ENCODE measurements at regions not wholly inside any gene's neighbourhood (a gene's known extent, or its start where the extent isn't known, plus 50 kb on each side); places are given as distances from the start of the nearest gene placed in this dataset.
"Not testable (repeated sequence)": the region's sequence is repeated elsewhere in the genome, so short reads cannot be mapped to it uniquely, and the experiment has no call there.

DNA sequence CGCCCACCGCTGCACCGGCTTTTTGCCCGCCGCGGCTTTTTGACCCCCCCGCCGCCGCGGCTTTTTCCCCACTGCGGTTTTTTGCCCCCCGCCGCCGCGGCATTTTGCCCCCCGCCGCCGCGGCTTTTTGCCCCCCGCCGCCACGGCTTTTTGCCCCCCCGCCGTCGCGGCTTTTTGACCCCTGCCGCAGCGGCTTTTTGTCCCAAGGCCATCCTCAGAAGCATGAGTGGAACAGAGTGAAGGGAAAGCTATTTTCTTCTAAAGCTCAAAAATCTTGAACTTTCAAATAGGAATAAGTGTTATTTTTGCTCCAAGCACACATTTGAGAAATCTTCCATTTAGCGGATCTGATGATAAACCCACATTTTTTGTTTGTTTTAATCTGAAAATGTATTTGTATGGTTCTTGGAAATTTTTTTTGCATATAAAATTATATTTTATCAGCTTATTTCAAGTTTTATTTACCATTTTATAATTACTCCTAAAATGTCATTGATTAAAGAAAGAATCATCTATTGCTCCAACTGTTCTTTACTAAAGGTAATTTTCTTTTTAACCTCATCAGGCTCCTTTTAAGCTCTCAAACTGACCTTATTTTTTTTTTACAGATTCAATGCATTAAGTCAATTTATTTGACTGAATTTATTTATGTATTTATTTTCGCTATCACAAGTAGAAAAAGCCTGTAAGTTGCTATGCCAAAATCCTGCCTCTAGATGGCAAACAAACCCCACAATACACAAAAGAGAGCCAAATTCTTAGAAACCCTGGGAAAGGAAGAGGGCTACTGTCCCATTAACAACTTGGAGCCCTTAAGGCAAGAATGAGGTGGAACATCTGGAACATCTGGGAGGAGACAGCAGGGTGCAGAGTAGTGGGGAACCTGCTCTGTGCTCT lies 460.3 kb downstream of the ZNF33B start:
- not testable (repeated sequence) for H3K36me3 ChIP-seq (ENCODE audit: insufficient read depth, low read length); DNase-seq (ENCODE audit: insufficient read length, low spot score, missing footprints); H3K4me1 ChIP-seq (ENCODE audit: insufficient read depth, low read length); H4K20me1 ChIP-seq (ENCODE audit: insufficient read depth, low read length); H3K79me2 ChIP-seq (ENCODE audit: insufficient read depth, low read length); H3K4me2 ChIP-seq (ENCODE audit: insufficient read depth, low read length); H3K4me3 ChIP-seq (ENCODE audit: insufficient read depth, low read length); H3K9me3 ChIP-seq (ENCODE audit: low read depth, low read length); H3K27ac ChIP-seq (ENCODE audit: low read depth, low read length); H3K27me3 ChIP-seq (ENCODE audit: insufficient read depth, low read length); H2AFZ ChIP-seq (ENCODE audit: low read length)
- TF ChIP-seq, protein P1, sequence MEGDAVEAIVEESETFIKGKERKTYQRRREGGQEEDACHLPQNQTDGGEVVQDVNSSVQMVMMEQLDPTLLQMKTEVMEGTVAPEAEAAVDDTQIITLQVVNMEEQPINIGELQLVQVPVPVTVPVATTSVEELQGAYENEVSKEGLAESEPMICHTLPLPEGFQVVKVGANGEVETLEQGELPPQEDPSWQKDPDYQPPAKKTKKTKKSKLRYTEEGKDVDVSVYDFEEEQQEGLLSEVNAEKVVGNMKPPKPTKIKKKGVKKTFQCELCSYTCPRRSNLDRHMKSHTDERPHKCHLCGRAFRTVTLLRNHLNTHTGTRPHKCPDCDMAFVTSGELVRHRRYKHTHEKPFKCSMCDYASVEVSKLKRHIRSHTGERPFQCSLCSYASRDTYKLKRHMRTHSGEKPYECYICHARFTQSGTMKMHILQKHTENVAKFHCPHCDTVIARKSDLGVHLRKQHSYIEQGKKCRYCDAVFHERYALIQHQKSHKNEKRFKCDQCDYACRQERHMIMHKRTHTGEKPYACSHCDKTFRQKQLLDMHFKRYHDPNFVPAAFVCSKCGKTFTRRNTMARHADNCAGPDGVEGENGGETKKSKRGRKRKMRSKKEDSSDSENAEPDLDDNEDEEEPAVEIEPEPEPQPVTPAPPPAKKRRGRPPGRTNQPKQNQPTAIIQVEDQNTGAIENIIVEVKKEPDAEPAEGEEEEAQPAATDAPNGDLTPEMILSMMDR (IDR thresholded peaks at IDR 0.05; ENCODE audit: extremely low read depth, low read depth, low read length): peak; percentile 36

DNA sequence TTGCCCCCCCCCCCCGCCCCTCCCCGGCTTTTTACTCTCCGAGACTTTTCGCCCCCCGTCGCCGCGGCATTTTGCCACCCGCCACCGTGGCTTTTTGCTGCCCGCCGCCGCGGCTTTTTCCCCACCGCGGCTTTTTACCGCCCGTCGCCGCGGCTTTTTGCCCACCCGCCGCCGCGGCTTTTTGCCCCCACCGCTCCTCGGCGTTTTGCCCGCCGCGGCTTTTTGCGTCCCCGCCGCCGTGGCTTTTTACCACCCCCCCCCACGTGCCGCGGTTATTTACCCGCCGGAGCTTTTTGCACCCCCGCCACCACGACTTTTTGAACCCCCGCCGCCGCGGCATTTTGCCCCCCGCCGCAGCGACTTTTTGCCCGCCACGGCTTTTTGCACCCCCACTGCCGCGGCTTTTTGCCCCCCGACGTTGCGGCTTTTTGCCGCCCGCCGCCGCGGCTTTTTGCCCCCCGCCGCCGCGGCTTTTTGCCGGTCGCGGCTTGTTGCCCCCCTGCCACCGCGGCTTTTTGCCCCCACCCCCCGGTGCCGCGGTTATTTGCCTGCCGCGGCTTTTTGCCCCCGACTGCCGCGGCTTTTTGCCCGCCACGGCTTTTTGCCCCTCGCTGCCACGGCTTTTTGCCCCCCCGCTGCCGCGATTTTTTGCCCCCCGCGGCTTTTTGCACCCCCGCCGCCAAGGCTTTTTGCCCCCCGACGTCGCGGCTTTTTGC lies 461.1 kb downstream of the ZNF33B start:
- no peak for DNase-seq (ENCODE audit: insufficient read length, low spot score, missing footprints)
- peaks cover 5% of the 10 kb centered on the region for H3K27me3 ChIP-seq (ENCODE audit: insufficient read depth, low read length)
- H3K27ac ChIP-seq (ENCODE audit: low read depth, low read length): no peak overlapping the region
- H3K36me3 ChIP-seq (ENCODE audit: insufficient read depth, low read length): no peaks in the 10 kb centered on the region
- H4K20me1 ChIP-seq (ENCODE audit: insufficient read depth, low read length): no peaks in the 10 kb centered on the region
- H3K4me2 ChIP-seq (ENCODE audit: insufficient read depth, low read length): no peak overlapping the region
- H3K4me1 ChIP-seq (ENCODE audit: insufficient read depth, low read length): no peaks in the 10 kb centered on the region
- TF ChIP-seq, protein P1 (IDR thresholded peaks at IDR 0.05; ENCODE audit: extremely low read depth, low read depth, low read length): no peak
- no peak overlapping the region for H2AFZ ChIP-seq (ENCODE audit: low read length)
- no peaks in the 10 kb centered on the region for H3K9me3 ChIP-seq (ENCODE audit: low read depth, low read length)
- no peak overlapping the region for H3K4me3 ChIP-seq (ENCODE audit: insufficient read depth, low read length)
- no peaks in the 10 kb centered on the region for H3K79me2 ChIP-seq (ENCODE audit: insufficient read depth, low read length)

DNA sequence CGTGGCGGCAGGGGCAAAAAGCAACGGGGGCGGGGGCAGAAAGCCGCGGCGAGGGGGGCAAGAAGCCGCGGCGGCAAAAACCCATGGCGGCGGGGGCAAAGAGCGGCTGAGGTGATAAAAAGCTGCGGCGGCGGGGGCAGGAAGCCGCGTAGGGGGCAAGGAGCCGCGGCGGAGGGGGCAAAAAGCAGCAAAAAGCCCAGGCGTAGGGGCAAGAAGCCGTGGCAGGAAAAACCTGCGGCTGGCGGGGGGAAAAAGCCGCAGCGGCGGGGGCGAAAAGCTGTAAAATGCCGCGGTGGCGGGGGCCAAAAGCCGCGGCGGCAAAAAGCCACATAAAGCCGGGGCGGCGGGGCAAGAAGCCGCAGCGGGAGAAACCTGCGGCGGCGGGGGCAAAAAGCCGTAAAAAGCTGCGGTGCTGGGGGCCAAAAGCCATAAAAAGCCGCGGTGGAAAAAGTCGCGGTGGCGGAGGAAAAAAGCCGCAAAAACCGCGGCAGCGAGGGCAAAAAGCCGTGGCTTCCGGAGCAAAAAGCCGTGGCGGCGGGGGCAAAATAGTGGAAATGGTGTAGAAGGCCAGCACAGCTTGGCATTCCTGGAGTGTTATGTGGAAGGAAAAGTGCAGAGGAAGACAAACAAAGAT lies 487.8 kb downstream of the ZNF33B start:
- TF ChIP-seq, protein P1 (IDR thresholded peaks at IDR 0.05; ENCODE audit: extremely low read depth, low read depth, low read length): no peak
- DNase-seq (ENCODE audit: insufficient read length, low spot score, missing footprints): no peak
- no peaks in the 10 kb centered on the region for H3K9me3 ChIP-seq (ENCODE audit: low read depth, low read length)

More for the DNA sequence above, 487.8 kb downstream of the ZNF33B start:
- Histone ChIP-seq H2AFZ (ENCODE audit: low read length) (no peak overlapping the region), H3K27ac (ENCODE audit: low read depth, low read length) (no peak overlapping the region), H3K4me3 (ENCODE audit: insufficient read depth, low read length) (no peak overlapping the region), H4K20me1 (ENCODE audit: insufficient read depth, low read length) (no peaks in the 10 kb centered on the region), H3K36me3 (ENCODE audit: insufficient read depth, low read length) (no peaks in the 10 kb centered on the region), H3K4me2 (ENCODE audit: insufficient read depth, low read length) (no peak overlapping the region), H3K27me3 (ENCODE audit: insufficient read depth, low read length) (no peaks in the 10 kb centered on the region), H3K79me2 (ENCODE audit: insufficient read depth, low read length) (no peaks in the 10 kb centered on the region), H3K4me1 (ENCODE audit: insufficient read depth, low read length) (no peaks in the 10 kb centered on the region)

Measured in osteoblast (primary cell).